Esophagus squamous epithelium (tissue), 4 donors: ENCODE measurements at regions not wholly inside any gene's neighbourhood (a gene's known extent, or its start where the extent isn't known, plus 50 kb on each side); places are given as distances from the start of the nearest gene placed in this dataset.

Source experiments
- CTCF ChIP-seq, 6 experiments: fragments of 450-650 bp in 4 of 6; fragments of 200-600 bp in 2 of 6; sonication (generic) in 2 of 6; IDR thresholded peaks; one replicate each; pipeline ENCODE4 v1.5.1; 2016 to 2019; ENCODE audit warnings: antibody characterized with exemption in 6 of 6, mild to moderate bottlenecking in 4 of 6, moderate library complexity in 4 of 6
- POLR2A ChIP-seq, 4 donors: fragments of 450-650 bp; IDR thresholded peaks; one replicate each; pipeline ENCODE4 v1.6.1; 2017; ENCODE audit warnings: antibody characterized with exemption in 4 of 4, mild to moderate bottlenecking in 4 of 4, moderate library complexity in 3 of 4

GRCh38 chr12:77601069-77601468 is 229.6 kb upstream of the NAV3 start:
- TF ChIP-seq CTCF (IDR thresholded peaks at IDR 0.05) (no peak), POLR2A (IDR thresholded peaks at IDR 0.05) (no peak)
